GM12873 (cell line): ENCODE measurements at regions not wholly inside any gene's neighbourhood (a gene's known extent, or its start where the extent isn't known, plus 50 kb on each side); places are given as distances from the start of the nearest gene placed in this dataset.

Experiments used
- CTCF ChIP-seq: IDR thresholded peaks from 2 replicates; pipeline ENCODE4 v1.5.1; 2012; ENCODE audit warnings: low read depth, mild to moderate bottlenecking, moderate library complexity, low read length, control low read depth; ENCODE audit not compliant: insufficient read depth; ENCODE audit errors: missing control alignments

DNA sequence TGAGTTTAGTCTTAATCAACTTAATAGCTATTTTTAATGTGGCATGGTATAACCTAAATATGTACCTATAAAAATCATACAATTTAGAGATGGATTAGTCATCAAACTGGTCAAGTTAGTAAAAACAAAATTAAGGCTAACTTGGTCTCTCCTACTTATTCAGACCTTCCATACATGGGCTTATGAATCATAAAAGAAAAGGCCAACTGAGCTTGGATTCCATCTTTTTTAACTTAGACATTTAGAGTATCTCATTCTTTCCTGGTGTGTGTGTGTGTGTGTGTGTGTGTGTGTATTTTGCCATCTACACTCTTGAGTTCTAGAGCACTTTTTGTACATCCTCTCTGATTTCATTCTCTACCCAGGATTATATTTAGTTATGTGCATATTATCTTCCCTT lies 637.5 kb downstream of the PLCL1 start:
- no peak for TF ChIP-seq CTCF

DNA sequence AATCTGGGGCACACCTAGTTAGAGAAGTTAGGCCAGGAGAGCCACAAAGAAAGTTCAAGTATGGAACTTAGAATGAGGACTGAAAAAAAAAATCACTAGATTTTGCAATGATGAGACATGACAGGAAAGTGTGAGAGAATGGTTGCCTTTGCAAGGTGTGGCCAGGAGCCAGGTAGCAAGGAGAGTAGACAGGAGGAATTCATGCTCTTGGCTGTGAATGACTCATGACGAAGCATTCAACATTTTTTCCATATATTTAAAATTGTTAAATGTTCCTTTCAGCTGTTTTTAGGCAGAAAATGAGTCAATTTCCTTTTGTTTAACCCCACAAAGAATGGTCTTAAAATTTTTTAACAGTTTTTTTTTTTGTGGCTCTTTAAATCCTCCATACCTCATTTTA lies 636.9 kb downstream of the PLCL1 start:
- no peak for TF ChIP-seq CTCF

GRCh38 chr2:198440833-198441232 lies 636.4 kb downstream of the PLCL1 start:
- no peak for TF ChIP-seq CTCF

DNA sequence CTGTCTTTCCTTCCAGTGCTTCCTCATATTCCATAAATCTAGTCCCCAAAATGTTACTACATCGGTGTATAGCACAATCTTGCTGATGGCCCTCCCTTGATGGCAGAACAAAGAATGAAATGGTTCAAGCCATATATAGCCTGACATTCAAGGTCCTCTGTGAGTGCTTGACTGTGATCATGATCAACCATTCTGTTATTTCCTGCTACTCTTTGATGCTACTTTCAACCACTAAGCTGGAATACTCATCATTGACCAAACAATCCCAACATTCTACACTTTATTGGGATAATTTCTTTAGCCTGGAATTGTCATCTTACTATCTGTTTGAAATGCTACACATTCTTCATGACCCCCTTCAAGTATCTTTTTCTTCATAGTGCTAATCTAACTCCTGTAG lies 633.9 kb downstream of the PLCL1 start:
- TF ChIP-seq CTCF, result no peak

DNA sequence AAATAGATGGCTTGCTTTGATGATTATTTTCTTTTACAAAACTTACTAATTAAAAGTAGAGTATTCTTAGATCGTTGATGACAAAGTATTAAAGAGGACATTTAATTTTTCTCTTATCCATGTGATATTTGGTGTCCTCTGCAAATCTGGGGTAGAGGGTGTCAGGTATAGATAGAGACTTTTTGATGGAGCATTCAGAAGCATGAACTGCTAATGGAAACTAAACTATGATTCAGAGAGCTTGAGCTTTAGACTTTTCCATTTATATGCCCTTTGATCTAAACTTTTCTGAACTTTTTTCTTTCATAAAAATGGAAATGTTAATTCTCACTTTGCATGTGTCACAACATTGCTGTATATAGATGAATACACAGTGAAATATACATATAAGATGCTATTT lies 619.7 kb downstream of the PLCL1 start:
- no peak for TF ChIP-seq CTCF

GRCh38 chr2:198417836-198418235 lies 613.4 kb downstream of the PLCL1 start:
- no peak for TF ChIP-seq CTCF

- TF ChIP-seq CTCF, result no peak
Measured at GRCh38 chr2:198414976-198415375, 610.6 kb downstream of the PLCL1 start.

DNA sequence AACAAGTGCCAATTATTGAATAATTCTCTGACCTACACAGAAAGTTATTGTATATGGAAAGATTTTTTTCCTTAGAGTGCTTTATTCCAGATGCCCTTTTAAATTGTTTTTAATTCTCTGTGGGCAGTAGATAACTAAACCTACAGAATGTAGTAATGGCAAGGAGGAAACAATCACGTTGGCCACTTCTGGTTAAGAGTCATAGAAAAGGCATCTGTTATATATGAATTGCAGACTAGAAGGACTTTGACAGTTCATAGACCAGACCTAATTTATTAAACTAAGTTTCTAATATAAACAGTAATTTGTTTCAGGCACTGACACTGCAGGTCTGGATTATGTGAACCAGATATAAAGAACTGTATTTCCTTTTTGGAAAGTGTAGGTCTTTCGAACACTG lies 607.5 kb downstream of the PLCL1 start:
- TF ChIP-seq CTCF, result no peak
